ENCODE measurements at regions not wholly inside any gene's neighbourhood (a gene's known extent, or its start where the extent isn't known, plus 50 kb on each side); places are given as distances from the start of the nearest gene placed in this dataset.

GRCh38 chr1:213375002-213375401 is 324.0 kb downstream of the RPS6KC1 start:
- ATAC-seq = no peak
- no peak for DNase-seq

- no peak for DNase-seq
- no peak for ATAC-seq
Measured at GRCh38 chr1:213376862-213377372, 325.9 kb downstream of the RPS6KC1 start.

- DNase-seq = no peak
- no peak for ATAC-seq
Measured at GRCh38 chr1:213380865-213381264, 329.8 kb downstream of the RPS6KC1 start.

- ATAC-seq = no peak
- DNase-seq = no peak
Measured at GRCh38 chr1:213381572-213382084, 330.6 kb downstream of the RPS6KC1 start.

GRCh38 chr1:213383465-213383864 is 332.4 kb downstream of the RPS6KC1 start:
- DNase-seq = no peak
- ATAC-seq = no peak

- no peak for ATAC-seq
- DNase-seq = no peak
Measured at GRCh38 chr1:213385201-213385600, 334.2 kb downstream of the RPS6KC1 start.

GRCh38 chr1:213385806-213386324 is 334.8 kb downstream of the RPS6KC1 start:
- ATAC-seq = no peak

GRCh38 chr1:213387380-213388015 is 336.5 kb downstream of the RPS6KC1 start:
- no peak for DNase-seq
- no peak for ATAC-seq

More at GRCh38 chr1:213385806-213386324, 334.8 kb downstream of the RPS6KC1 start:
- DNase-seq = no peak

GRCh38 chr1:213388199-213388598 is 337.2 kb downstream of the RPS6KC1 start:
- ATAC-seq = no peak
- DNase-seq = no peak

GRCh38 chr1:213389061-213389581 is 338.1 kb downstream of the RPS6KC1 start:
- DNase-seq (no peak), ATAC-seq (no peak)

GRCh38 chr1:213391445-213391844 is 340.4 kb downstream of the RPS6KC1 start:
- DNase-seq = no peak
- no peak for ATAC-seq

GRCh38 chr1:213393860-213394259 is 342.8 kb downstream of the RPS6KC1 start:
- no peak for DNase-seq
- ATAC-seq = no peak

GRCh38 chr1:213394837-213395236 is 343.8 kb downstream of the RPS6KC1 start:
- DNase-seq (no peak), ATAC-seq (no peak)

- ATAC-seq = no peak
Measured at GRCh38 chr1:213397638-213398037, 346.6 kb downstream of the RPS6KC1 start.

GRCh38 chr1:213399695-213400094 is 348.7 kb downstream of the RPS6KC1 start:
- DNase-seq (no peak), ATAC-seq (no peak)

More at GRCh38 chr1:213397638-213398037, 346.6 kb downstream of the RPS6KC1 start:
- DNase-seq = no peak

- ATAC-seq = no peak
- no peak for DNase-seq
Measured at GRCh38 chr1:213409208-213409631, 358.2 kb downstream of the RPS6KC1 start.

- DNase-seq (no peak), ATAC-seq (no peak)
Measured at GRCh38 chr1:213409971-213410370, 358.9 kb downstream of the RPS6KC1 start.

GRCh38 chr1:213414346-213414745 is 363.3 kb downstream of the RPS6KC1 start:
- ATAC-seq (no peak), DNase-seq (no peak)

GRCh38 chr1:213414911-213415310 is 363.9 kb downstream of the RPS6KC1 start:
- DNase-seq = no peak
- ATAC-seq = no peak

GRCh38 chr1:213415691-213416380 is 364.8 kb downstream of the RPS6KC1 start:
- no peak for DNase-seq
- ATAC-seq = no peak

GRCh38 chr1:213416461-213417224 is 365.6 kb downstream of the RPS6KC1 start:
- DNase-seq = no peak
- ATAC-seq = no peak

GRCh38 chr1:213417225-213417820 is 366.3 kb downstream of the RPS6KC1 start:
- ATAC-seq = no peak
- no peak for DNase-seq
